GM19438 (cell line): ENCODE measurements at regions not wholly inside any gene's neighbourhood (a gene's known extent, or its start where the extent isn't known, plus 50 kb on each side); places are given as distances from the start of the nearest gene placed in this dataset.

ENCODE experiments used
- ATAC-seq: cut with Tn5 transposase; IDR thresholded peaks from one replicate; pipeline ENCODE4 v1.9.1; 2021; ENCODE audit warnings: low read depth; ENCODE audit not compliant: unreplicated experiment

DNA sequence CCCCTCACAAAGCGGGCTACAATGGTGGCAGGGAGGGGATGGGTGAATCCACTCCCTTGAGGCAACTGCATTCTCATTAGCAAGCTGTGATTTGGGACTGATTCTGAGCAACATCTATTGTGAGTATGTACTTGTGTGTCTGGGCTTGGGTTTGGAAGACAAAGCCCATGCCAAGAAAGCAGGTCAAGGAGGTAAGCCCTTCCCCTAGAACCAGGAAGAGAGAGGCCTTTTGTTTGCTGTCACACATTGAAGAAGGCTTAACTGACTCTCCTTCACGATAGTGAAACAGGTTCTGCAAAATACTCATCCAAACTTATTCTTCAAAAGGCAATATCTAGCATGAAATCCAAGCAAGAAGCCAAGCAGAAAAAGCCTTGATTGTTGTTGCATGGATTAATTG is 403.1 kb upstream of the ID4 start:
- ATAC-seq, result no peak

DNA sequence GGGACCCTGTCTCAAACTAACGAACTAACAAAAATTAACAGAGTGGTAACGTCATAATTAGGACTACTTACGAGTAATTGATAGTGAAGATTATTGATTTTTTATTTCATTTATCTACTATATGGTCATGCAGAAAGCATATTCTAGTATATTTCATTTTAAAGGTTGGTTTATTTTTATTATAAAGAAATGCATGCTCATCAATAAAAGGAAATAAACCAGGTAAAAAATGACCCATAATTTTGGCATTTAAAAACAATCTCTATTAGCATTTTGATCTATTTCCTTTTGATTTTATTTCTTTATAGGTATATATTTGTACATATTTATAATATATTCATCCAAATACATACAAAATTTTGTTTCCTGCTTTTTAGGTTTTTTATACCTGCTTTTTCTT is 401.4 kb upstream of the ID4 start:
- no peak for ATAC-seq

DNA sequence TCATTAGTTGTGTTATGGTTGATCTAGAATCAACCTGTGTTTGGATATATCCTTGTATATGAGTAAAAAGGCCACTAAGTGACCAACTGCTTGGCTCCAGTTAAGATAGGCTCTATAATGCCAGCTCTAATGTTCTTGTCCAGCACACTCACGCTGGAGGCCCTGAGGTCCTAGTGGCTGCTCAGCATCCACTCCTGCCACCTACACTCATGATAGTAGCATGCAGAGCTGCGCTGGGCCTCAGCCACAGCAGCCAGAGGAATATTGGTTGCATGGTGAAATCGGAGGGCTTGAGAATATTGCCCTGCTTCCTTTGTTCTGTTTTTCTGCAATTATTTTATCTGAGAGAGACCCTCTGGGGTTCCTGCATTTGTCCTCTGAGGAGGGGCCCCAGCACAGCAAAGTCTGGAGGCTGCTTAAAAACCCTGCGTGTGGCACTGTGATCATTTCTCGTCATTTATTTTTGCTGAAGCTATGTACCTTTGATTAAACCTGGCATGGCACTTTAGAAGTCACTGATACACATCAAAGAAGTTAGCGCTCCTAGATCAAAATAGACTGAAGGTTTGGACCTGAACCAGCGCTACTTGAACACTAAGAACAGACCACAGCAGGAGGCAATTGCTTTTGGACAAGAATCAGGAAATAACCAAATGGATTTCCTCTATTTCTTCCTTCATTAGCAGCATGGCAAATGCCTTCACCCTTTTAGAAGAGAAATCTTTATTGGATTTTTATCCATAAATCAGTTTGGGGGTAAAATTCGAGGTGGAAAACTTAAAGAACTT is 398.4 kb upstream of the ID4 start:
- ATAC-seq, result no peak

DNA sequence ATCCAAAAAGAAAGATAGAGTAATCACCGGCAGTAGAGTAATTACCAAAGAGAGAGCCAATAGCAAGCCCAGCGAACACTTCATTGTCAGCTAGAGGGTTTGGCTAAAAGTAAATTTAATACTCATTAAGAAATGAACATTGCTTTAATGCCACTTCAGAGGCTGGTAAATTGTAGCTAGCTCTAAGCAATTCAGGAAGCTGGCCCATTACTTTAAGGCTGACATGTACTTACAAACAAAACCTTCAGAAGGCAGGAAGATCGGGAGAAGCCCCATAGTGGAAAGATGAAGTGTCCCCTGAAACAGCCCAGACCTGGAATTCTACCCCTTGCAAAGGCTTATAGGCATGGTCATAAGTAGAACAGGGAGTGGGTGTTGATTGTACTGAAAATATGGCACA is 396.6 kb upstream of the ID4 start:
- no peak for ATAC-seq

DNA sequence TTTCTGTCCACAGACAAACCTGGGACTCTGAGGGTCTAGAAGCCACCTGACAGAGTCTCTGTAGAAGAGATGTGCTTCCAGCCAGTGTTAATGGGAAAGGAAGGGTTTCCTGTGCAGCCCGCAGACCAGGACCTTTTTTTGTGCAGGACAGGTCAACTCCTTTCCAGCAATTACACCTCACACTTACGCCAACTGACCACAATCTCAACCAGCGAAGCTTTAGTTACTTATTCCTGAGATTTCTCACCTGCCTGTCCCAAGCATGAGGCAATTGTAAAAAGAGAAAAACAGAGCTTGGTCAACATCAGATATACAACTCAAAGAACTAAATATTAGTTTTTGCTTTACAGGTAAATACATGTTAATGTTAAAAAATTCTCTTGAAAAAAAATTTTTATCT is 393.8 kb upstream of the ID4 start:
- ATAC-seq, result no peak

DNA sequence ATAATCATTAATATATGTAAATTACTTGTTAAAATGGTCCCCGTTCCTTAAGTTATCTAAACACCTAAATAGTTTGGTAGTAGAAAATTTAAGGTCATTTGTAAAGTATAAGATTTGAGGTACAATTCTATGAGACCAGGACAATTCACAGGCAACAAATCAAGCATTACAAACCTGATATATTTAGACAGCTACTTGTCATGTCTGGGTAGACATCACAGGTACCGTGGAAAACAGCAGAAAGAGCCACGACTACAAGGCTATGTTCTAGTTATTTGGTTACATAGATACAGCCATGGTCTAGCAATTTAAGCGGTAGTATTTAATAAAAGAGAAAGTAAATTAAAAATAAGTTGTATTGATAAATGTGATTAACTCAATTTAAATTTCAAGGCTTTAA is 393.1 kb upstream of the ID4 start:
- ATAC-seq, result no peak

DNA sequence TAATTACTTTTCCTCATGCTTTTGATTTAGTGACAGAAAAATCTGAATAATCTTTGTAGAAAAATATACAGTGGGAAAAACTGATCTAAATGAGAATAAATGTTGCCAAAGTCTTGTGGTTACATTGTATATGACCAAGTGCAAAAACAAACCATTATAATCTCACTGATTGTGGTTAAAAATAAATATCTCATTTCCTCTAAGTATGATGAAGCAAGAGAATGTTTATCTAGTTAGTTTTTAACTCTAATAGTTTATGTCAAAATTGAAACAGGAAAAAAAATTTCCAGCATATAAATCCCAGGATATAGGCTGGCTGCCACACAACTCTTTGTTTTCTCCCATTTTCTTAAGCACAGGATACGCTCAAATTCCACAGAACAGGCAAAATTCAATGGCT is 392.7 kb upstream of the ID4 start:
- ATAC-seq, result no peak

DNA sequence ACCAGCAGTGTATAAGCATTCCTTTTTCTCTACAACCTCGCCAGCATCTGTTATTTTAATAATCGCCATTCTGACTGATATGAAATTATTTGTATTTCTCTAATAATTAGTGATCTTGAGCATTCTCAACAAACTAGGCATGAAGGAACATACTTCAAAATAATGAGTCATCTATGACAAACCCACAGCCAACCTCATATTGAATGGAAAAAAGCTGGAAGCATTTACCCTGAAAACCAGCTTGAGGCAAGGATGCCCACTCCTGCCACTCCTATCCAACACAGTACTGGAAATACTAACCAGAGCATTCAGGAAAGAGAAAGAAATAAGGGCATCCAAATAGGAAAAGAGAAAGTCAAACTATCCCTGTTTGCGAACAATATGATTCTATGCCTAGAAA is 390.6 kb upstream of the ID4 start:
- ATAC-seq, result no peak

DNA sequence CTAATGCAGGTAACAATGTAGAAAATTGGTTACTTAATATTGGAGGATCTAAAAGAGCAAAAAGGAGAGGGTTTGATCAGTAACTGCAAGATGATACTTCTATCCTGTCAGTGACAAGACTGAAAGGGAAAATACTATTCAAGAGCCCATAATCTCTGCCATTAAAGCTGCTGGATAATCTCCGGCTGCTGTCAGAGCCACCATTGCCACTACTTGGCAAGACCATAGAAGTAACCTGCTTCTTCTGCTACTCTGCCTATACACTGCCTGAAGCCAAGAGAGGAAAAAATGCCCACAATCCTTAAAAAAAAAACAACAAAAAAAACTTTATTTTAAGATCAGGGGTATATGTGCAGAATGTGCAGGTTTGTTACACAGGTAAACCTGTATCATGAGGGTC is 386.5 kb upstream of the ID4 start:
- ATAC-seq, result no peak

DNA sequence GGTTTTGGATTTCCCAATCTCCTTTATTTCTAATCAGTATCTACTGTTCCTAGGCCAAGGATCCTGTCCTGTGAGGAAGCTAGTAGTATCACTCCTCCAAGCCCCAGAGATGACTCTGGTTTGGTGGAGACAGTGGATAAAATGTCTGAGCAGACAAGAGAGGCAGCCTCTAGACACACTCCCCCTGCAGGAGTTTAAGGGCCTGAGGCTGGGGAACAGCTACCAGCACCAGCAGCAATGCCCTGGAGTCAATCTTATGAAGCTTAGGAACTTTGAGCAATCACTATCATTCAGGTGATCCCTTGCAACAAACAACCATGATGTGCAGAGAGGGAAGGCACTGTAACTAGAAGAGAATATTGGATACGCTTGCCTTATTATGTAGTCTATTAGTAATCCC is 384.7 kb upstream of the ID4 start:
- ATAC-seq, result no peak

DNA sequence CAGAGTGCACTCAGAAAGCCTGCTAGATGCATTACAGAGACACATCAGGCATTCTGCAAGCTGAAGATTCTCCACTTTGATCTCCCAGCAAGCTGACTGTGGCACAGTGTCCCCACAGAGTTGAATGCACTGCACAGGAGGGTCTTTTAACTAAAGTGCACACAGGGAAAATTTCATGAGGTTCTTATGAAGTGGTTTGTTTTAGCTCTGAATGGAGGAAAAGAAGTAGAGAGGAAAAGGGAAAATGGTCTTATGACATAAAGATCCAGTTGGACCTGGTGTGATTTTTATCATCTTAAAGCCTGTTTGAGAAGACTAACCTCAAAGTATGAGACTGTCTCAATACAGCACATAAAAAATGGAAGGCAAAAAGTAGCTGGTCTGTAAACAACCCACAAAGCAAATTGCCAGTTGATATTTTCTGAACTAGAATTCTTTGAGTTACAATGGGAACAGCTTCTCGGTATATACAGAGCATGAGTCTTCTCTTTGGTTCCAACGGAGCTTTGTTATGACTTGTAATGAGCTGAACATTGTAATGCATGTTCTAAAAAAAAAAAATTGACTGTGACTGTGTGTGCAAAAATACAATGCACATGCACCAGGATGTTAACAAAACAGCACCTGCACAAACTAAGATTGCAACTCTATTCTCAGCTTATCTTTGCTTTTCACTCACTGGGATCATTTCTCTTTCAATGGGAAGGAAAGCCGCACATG is 383.0 kb upstream of the ID4 start:
- no peak for ATAC-seq

DNA sequence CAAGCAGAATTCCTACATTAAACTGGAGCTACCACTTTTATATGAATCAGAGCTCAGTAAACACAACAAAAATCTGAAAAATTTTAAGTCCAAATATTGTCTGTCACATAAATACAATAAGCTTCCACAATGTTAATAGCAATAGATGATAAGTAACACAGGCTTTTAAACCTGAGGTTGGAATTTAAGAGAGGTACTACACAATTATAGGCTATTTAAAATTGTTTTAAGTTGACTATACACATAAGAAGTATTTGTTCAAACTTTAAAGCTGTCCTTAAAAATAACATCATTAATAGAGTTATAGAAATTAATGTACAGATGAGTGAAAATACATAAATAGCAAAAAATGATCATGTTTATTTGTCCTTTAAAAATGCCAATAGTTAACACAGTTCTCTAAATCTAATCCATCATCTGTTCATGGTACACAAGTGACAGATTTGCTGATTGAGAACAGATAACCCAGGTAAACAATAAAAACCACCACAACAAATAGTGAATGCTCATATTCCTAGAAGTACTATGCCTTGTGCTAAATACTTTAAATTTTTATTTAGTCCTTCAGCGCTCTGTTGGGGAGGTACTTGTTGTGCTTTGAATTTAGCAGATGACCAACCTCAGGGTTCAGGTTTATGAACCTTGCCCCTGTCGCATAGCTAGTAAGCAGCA is 382.3 kb upstream of the ID4 start:
- no peak for ATAC-seq

DNA sequence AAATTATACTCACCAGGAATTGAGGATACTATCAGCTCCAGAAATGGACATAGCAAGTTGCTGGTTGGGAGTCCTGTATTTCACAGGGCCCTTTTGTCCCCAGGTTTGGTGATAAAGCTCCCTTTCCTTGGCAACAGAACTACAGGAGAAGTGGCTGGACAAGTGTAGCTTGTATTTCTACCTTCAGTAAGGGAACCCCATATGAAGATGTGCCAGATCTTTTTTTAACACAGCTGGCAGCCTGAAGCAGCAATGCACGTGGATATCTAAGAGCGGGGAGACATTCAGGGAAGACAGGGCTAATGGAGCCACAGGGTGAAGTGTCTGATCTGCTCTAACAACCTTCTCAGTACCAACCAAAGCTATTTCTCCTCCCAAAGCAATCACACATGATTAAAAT is 373.9 kb upstream of the ID4 start:
- ATAC-seq, result no peak

DNA sequence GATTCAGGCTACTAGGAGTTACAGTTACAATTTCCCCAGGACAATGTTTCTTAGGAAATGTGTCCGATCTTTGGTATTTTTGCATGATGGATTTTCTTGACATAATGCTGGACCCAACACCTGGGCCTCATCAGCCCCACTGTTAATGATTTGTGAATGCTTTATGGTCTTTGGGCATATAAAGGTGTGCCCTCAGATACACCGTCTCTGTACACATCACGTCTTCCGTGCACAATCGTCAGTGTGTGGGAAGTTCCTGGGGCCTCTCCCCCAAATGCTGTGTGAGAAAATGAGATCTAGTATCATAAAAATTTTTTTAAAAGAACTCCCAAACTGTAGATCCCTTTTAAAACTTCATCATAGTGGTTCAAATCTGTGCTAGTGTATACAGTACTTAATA is 373.2 kb upstream of the ID4 start:
- no peak for ATAC-seq

DNA sequence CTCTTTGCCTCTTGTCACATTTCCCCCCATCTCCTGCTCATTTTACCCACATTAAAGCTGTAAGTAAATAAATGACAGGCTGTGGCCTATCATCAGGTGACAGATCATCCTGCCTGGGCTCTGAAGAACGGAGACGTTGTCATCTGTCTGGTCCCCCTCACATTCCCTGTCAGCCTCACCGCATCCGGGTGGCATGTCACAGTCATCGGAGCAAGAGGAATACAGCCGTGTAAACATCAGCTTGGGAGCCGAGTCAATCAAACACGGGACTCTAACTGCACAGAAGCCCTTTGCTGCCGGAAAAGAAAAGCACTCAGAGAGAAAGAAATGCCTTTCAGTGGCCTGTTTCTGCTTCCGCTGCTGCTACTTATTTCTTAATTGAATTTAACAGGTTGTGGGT is 371.9 kb upstream of the ID4 start:
- ATAC-seq, result no peak

DNA sequence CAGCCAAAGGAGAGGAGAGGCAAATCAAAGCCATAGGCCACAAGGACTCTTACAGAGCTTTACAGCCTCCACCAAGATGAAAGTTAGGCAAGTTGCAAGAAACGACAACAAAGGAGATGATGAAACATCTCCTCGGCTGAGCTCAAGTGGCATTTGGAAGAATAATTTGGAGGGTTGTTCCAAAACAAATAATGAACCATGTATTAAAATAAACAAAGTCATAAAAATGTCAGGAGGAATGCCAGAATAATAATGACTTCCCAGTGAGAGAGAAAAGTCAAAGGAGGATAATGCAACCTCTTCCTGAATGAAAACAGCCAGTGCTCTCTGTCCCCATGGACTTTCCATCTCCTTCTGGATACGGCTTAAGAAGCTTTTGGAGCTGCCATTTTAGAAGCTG is 371.4 kb upstream of the ID4 start:
- ATAC-seq, result no peak

DNA sequence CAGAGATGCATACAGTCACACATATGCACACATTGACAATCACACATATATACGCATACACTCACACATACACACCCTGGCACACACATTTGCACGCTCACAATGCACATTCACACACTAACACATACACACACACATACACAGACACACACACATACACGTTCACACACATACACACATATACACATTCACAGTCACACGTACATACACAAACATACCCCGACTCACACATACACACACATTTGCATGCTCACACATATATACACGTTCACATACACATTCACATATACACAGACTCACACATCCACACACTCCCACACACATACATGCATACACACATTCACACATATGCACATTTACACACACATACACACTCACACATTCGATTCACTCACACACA is 366.8 kb upstream of the ID4 start:
- no peak for ATAC-seq

DNA sequence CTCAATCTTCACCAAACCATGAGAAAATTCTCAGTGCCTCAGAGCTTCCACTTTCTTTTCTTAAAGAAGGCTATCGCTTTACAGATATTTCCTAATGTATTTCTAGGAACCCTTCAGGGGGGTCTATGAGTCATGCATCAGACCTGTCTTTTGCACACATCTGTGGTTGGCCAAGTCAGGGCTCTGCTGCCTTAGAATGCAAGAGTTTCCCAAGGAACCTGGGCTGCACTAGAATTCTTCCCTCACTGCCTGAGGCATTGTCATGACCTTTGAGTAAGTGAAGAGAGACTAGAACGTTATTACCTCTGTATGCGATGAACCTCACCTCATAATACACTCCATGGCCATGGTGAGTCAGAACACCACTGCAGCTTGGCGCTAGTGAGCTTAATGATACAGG is 365.0 kb upstream of the ID4 start:
- ATAC-seq, result no peak

DNA sequence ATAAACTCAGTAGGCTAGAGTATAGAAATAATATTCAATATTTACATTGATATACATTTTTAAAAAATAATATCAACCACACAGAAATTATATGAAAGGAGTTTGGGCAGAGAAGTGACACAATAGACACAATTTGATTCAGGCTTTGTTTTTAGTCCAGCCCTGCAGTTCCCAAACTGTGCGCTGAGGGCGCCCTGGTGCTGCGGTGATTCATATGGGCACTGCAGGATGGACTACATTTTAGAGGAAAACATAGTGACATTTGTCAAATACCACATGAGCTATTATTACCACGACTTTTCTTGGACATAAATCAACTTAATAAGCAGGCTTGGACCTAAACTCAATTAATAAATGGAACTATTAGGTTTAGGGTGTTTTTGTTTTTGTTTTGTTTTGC is 364.3 kb upstream of the ID4 start:
- no peak for ATAC-seq

DNA sequence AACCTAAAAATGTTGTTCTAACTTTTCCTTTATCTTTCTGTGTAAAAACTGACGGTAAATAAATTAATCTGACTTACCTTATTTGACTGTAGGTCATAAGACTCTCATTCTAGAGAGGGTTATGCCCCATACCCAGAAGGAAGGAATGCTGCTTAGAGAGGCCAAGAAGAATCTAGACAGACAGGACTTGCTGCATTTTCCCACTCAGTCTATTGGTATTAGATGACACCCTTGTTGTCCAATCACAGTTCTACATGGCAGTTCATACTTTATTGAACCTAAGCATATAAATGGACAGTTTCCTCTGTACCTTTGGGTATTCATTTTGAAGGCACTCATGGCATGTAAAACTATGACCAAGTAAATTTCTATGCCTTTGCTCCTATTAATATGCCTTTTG is 359.6 kb upstream of the ID4 start:
- no peak for ATAC-seq

DNA sequence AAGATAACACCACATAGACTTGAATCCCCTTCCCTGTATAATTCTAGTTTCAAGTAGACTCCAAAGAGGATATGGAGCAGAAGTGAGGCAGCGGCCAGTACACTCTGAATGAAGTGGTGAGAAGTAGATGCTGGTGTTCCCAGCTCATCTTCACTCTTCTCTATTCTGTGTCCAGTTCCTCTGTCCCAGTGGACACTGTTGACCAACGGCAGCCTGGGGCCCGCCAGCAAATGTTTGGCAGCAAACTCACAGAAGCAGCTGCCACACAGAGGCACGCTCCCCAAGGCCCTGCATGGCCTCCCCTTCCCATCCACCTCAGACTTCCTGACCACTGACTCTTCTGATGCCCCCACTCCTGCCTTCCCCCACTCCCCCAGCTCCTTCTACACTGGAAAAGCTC is 358.9 kb upstream of the ID4 start:
- ATAC-seq, result no peak

DNA sequence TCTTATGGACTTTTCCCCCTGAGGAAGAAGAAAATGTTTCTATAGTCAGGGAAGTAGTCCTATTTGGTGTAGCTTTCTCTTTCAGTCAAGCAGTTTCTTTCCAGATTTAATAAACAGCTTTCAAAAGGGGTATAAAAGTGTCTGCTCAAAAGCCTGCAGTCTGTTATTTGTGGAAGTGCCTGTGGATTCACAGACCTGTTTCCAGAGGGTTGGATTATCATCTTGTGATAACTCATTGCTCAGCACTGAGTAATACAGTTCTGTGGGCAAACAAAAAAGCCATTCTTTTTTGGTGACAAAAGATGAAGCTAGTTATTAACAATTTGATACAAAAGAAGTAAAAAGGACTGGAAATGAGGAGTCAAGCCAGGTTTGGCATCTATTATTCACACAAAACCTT is 358.2 kb upstream of the ID4 start:
- ATAC-seq, result no peak
